Esophagus muscularis mucosa (tissue), 3 donors: ENCODE measurements at regions not wholly inside any gene's neighbourhood (a gene's known extent, or its start where the extent isn't known, plus 50 kb on each side); places are given as distances from the start of the nearest gene placed in this dataset.

Experiments
- CTCF ChIP-seq, 3 experiments: fragments of 200-600 bp in 2 of 3; fragments of 450-650 bp in 1 of 3; sonication (generic) in 2 of 3; IDR thresholded peaks; one replicate each; pipeline ENCODE4 v1.5.1; 2017 to 2019; ENCODE audit warnings: antibody characterized with exemption in 3 of 3, mild to moderate bottlenecking in 2 of 3, moderate library complexity in 1 of 3
- EP300 ChIP-seq: sonication (generic); formaldehyde crosslinking; IDR thresholded peaks from one replicate; pipeline ENCODE4 v1.6.1; 2017; ENCODE audit warnings: antibody characterized with exemption

GRCh38 chr15:38788918-38789317, 224.3 kb upstream of the RASGRP1 start:
- TF ChIP-seq CTCF (IDR thresholded peaks at IDR 0.05), result no peak
- TF ChIP-seq EP300, result no peak
